Endothelial cell of umbilical vein (primary cell): ENCODE measurements at regions not wholly inside any gene's neighbourhood (a gene's known extent, or its start where the extent isn't known, plus 50 kb on each side); places are given as distances from the start of the nearest gene placed in this dataset.

Experiments
- BruUV-seq: library from RNA; stranded (reverse); fragments of 400-500 nt; replicated peaks from 2 replicates; lab custom pipeline; 2021; lab: Mats Ljungman, UMichigan
- CTCF ChIA-PET: fragments of 300-600, 350-600 bp; sonication (Branson Sonifier 250); formaldehyde crosslinking; loops from one replicate; lab custom pipeline; 2021; ENCODE audit warnings: antibody characterized with exemption, inconsistent platforms; lab: Charles Lee
- POLR2A ChIA-PET: fragments of 300-600, 350-600 bp; sonication (Branson Sonifier 250); formaldehyde crosslinking; loops from one replicate; lab custom pipeline; 2021; ENCODE audit warnings: antibody characterized with exemption, inconsistent platforms; lab: Charles Lee
- DNase-seq: peaks from one replicate; pipeline ENCODE4 v3.0.0-alpha.2; 2011; ENCODE audit warnings: low read depth, low spot score
- FAIRE-seq: peaks from 2 replicates; lab custom pipeline; 2011; peaks lifted over from hg19 to GRCh38; lab: Jason Lieb, UNC
- H2AFZ ChIP-seq: 2 replicates; pipeline ENCODE4 v1.6.0; 2012; ENCODE audit warnings: low read depth, low read length, control low read depth, inconsistent platforms
- H3K27ac ChIP-seq: 2 replicates; pipeline ENCODE4 v1.5.1; 2011; ENCODE audit warnings: low read depth, mild to moderate bottlenecking, control low read depth, low read length, moderate library complexity; ENCODE audit not compliant: insufficient read depth
- H3K27me3 ChIP-seq, 2 experiments: 2 replicates each; pipeline versions ENCODE4 v1.6.0 to v1.6.1; 2011; ENCODE audit warnings: low read length in 2 of 2, mixed read lengths in 1 of 2; ENCODE audit not compliant: control insufficient read depth in 2 of 2, insufficient read depth in 2 of 2
- H3K36me3 ChIP-seq, 2 experiments: 2 replicates in 1 of 2; 3 replicates in 1 of 2; pipeline ENCODE4 v1.5.1; 2011; ENCODE audit warnings: low read length in 2 of 2, mild to moderate bottlenecking in 1 of 2, moderate library complexity in 1 of 2; ENCODE audit not compliant: control insufficient read depth in 2 of 2, insufficient read depth in 2 of 2; ENCODE audit errors: extremely low read depth in 1 of 2
- H3K4me1 ChIP-seq: 3 replicates; pipeline ENCODE4 v1.5.1; 2011; ENCODE audit warnings: mild to moderate bottlenecking, low read length; ENCODE audit not compliant: control insufficient read depth, insufficient read depth; ENCODE audit errors: extremely low read depth
- H3K4me2 ChIP-seq: 2 replicates; pipeline ENCODE4 v1.6.1; 2011; ENCODE audit warnings: low read length, control low read depth, mixed read lengths; ENCODE audit not compliant: insufficient read depth
- H3K4me3 ChIP-seq, 3 experiments: fragments of 200-600 bp in 1 of 3; sonication (generic), shearing (Covaris generic) in 1 of 3; replicated peaks in 1 of 3; 2 replicates each; pipeline ENCODE4 v1.5.1; 2011 to 2016; ENCODE audit warnings: control low read depth in 3 of 3, low read length in 3 of 3, mild to moderate bottlenecking in 2 of 3, inconsistent platforms in 1 of 3, low read depth in 1 of 3, moderate library complexity in 1 of 3; ENCODE audit not compliant: insufficient read depth in 1 of 3
- H3K79me2 ChIP-seq: 2 replicates; pipeline ENCODE4 v1.6.0; 2012; ENCODE audit warnings: low read length, inconsistent platforms; ENCODE audit not compliant: control insufficient read depth, insufficient read depth
- H3K9ac ChIP-seq: replicated peaks from 2 replicates; pipeline ENCODE3; 2011; ENCODE audit warnings: low read length, control low read depth; ENCODE audit not compliant: insufficient read depth; ENCODE audit errors: extremely low read depth
- H3K9me1 ChIP-seq: replicated peaks from 3 replicates; pipeline ENCODE4 v1.6.0; 2011; ENCODE audit warnings: mild to moderate bottlenecking, low read length; ENCODE audit not compliant: control insufficient read depth, insufficient read depth; ENCODE audit errors: extremely low read depth
- H3K9me3 ChIP-seq: replicated peaks from 2 replicates; pipeline ENCODE4 v1.5.1; 2012; ENCODE audit warnings: low read length, inconsistent platforms; ENCODE audit not compliant: control insufficient read depth, insufficient read depth
- H4K20me1 ChIP-seq: replicated peaks from 2 replicates; pipeline ENCODE3; 2011; ENCODE audit warnings: mild to moderate bottlenecking, low read length; ENCODE audit not compliant: control insufficient read depth, insufficient read depth; ENCODE audit errors: extremely low read depth
- CTCF ChIP-seq, 2 donors: IDR thresholded peaks; 1 replicate in 1 of 2; 2 replicates in 1 of 2; pipeline ENCODE4 v1.5.1; 2011; ENCODE audit warnings: low read length in 2 of 2, mild to moderate bottlenecking in 2 of 2, moderate library complexity in 2 of 2, control low read depth in 1 of 2, inconsistent platforms in 1 of 2, low read depth in 1 of 2; ENCODE audit not compliant: insufficient read depth in 1 of 2; ENCODE audit errors: extremely low read depth in 1 of 2
- EZH2 ChIP-seq: IDR thresholded peaks from 2 replicates; pipeline ENCODE4 v1.6.1; 2012; ENCODE audit warnings: borderline replicate concordance, low read depth, mild to moderate bottlenecking, moderate library complexity, low read length, inconsistent platforms; ENCODE audit not compliant: severe bottlenecking
- FOS ChIP-seq: IDR thresholded peaks from 2 replicates; pipeline ENCODE4 v1.6.1; 2011; ENCODE audit warnings: mild to moderate bottlenecking, low read length, moderate library complexity, borderline replicate concordance; ENCODE audit not compliant: insufficient read depth
- GATA2 ChIP-seq: IDR thresholded peaks from 2 replicates; pipeline ENCODE4 v1.7.0; 2011; ENCODE audit warnings: low read depth, mild to moderate bottlenecking, moderate library complexity, mixed read lengths, low read length; ENCODE audit not compliant: insufficient read length, insufficient read depth
- JUN ChIP-seq: IDR thresholded peaks from 2 replicates; pipeline ENCODE4 v1.6.1; 2011; ENCODE audit warnings: borderline replicate concordance, low read depth; ENCODE audit not compliant: insufficient read length, insufficient read depth
- MAX ChIP-seq: IDR thresholded peaks from 2 replicates; pipeline ENCODE4 v1.6.1; 2011; ENCODE audit not compliant: insufficient read depth, insufficient read length
- MYC ChIP-seq: IDR thresholded peaks from one replicate; pipeline ENCODE4 v1.6.1; 2011; ENCODE audit warnings: mild to moderate bottlenecking, low read depth, low read length
- POLR2A ChIP-seq: IDR thresholded peaks from 2 replicates; pipeline ENCODE4 v1.6.1; 2012; ENCODE audit warnings: low read depth, mild to moderate bottlenecking, control low read depth, low read length
- POLR2AphosphoS5 ChIP-seq: IDR thresholded peaks from 2 replicates; pipeline ENCODE4 v1.6.1; 2012; ENCODE audit warnings: low read depth, mild to moderate bottlenecking, control low read depth, low read length, moderate library complexity; ENCODE audit not compliant: insufficient read depth
- dilution Hi-C: fragments of 300-500 bp; cut with MboI; formaldehyde crosslinking; loops from one replicate; pipeline ENCODE4 v1.15.0; 2019; ENCODE audit warnings: low sequenced_read_pairs; ENCODE audit not compliant: extremely low pct_ligation_motif_present
- intact Hi-C: fragments of 100-400 bp; cut with micrococcal nuclease; formaldehyde crosslinking; loops from one replicate; pipeline ENCODE4 v1.10.0; 2022

- FAIRE-seq (no peak), DNase-seq (no peak)
- no peak for TF ChIP-seq EZH2
- TF ChIP-seq FOS, result no peak
- no peak for TF ChIP-seq GATA2
- TF ChIP-seq POLR2AphosphoS5, result no peak
- no peak for TF ChIP-seq POLR2A
- no peak for TF ChIP-seq MAX
- TF ChIP-seq CTCF (IDR thresholded peaks at IDR 0.05; ENCODE audit: extremely low read depth in 1 of 2, insufficient read depth in 1 of 2, low read depth in 1 of 2, low read length in 2 of 2), result no peak
- no peak for TF ChIP-seq MYC
- TF ChIP-seq JUN, result no peak
- Histone ChIP-seq H3K9ac (no peak overlapping the region), H3K9me3 (peaks cover 2% of the 10 kb centered on the region), H3K27ac (no peak overlapping the region), H3K36me3 (no peaks in the 10 kb centered on the region), H3K9me1 (no peaks in the 10 kb centered on the region), H3K27me3 (no peaks in the 10 kb centered on the region), H3K79me2 (no peaks in the 10 kb centered on the region), H3K4me3 (no peak overlapping the region), H2AFZ (no peak overlapping the region), H3K4me2 (no peak overlapping the region), H3K4me1 (no peaks in the 10 kb centered on the region), H4K20me1 (no peaks in the 10 kb centered on the region)
- ChIA-PET POLR2A (no interaction called here), CTCF (no interaction called here)
- BruUV-seq, result no TSS peak
- intact Hi-C loops (no loop called here), dilution Hi-C loops (no loop called here)
Observed at GRCh38 chr6:99177736-99178135, 171.7 kb downstream of the FAXC start.
